ENCODE measurements at regions not wholly inside any gene's neighbourhood (a gene's known extent, or its start where the extent isn't known, plus 50 kb on each side); places are given as distances from the start of the nearest gene placed in this dataset.

DNA sequence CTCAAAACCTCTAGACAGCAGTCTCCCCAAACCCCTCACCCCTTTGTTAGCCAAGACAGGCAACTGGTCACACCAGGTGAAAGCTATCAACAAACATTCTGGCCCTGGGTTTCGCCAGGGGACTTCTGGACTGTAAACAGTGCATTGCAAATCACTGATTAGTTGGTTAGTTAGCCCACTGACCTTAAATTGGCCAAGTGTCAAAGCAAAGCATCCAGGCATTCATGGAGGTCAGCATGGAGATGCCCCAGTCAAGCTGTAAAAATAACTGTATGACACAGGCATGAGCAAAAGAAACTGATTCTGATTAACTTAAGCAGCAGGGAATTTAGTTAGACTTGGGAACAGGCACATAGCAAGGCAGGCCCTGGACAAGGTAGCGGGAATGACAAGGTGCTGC is 156.0 kb upstream of the TTC29 start:
- TF ChIP-seq POLR2A (IDR thresholded peaks at IDR 0.05; ENCODE audit: low read length) = no peak
- no peak for TF ChIP-seq GATA1 (IDR thresholded peaks at IDR 0.05; ENCODE audit: low read depth, low read length)

Measured in erythroblast (primary cell).